Left forelimb (tissue), 1 donor: ENCODE measurements at regions not wholly inside any gene's neighbourhood (a gene's known extent, or its start where the extent isn't known, plus 50 kb on each side); places are given as distances from the start of the nearest gene placed in this dataset.

Source experiments
- DNase-seq: peaks from one replicate; pipeline ENCODE4 v3.0.0-alpha.2; 2018; ENCODE audit warnings: low spot score

DNA sequence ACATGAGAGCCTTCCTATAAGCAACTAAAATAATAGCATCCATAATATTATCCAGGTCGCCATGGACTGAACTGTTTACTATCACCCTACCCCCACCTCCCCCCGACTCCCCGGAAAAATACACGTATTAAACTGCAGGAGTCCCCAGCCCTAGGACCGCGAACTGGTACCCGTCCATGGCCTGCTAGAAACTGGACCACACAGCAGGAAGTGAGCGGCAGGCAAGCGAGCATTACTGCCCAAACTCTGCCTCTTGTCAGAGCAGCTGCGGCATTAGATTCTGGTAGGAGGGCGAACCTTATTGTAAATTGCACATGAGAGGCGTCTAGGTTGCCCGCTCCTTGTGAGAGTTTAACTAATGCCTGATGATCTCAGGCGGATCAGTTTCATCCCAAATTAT, 405.8 kb upstream of the ADGRL3 start:
- no peak for DNase-seq

DNA sequence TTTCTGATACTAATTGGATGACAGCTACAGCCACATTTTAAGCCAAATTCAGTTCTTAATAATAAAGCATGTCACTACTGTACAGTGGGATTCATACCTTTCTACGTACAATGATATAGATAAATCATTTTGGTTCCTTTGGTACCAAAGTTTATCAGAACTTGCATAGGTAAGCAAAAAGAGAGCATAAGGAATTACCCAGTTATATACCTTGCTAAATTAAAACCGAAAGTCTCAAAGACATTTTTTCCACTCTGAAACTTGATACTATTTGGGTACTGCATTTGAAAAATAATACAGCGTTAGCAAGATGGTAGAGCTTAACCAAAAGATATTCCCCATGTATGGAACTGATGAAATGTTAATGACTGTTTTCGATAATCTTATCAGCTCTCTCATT, 400.9 kb upstream of the ADGRL3 start:
- DNase-seq = no peak

DNA sequence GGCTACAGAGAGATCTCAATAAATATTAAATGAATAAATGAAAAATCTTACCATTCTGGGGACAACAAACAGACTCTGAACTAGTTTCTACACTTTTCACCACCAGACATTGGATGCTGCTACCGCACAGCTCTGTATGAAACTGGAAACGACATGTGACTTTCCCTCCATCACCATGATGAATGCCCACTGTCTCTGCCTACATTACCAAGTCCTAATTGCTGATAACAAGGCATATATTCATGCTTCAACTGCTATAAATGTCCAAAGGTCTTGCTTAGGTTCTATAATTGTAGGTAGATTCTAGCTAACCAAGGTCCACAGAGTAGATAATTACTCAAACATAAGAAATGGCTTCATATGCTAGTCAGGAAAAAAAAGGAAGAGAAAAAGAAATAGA, 399.4 kb upstream of the ADGRL3 start:
- no peak for DNase-seq

DNA sequence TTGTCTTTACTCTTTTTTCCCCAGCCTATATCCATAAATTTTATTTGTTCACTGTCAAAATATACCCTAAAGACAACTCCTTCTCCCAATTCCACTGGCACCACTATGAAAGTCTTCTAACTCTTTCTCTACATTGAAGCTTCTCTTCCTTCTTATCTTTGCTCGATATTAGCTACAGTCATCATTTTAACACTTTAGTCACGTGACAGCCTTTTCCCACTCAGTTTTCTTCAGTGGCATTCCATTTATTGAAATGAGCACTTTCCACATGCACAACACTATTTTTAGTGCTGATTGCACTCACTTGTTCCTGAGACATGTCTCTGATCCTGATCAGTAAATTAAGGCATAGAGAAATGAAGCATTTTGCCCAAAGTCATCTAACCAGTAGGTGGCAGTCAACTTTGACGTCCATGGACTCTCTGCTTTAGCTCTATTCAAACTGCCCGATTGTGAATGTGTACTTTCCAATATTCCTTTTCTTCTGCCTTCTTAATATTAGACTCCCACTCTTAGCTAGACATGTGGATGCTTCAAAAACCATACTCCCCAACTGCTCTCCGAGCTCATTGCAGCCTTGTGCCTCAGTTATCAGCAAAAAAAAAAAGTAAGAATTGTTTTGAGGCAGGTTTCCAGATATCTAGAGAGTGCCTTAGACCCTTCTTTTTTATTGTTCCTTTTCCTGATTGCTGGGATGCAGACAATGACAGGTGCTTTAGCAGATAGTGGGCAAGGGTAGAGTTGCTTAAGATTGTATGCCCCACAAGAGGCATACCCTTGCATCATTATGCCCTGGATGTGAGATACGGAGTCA, 394.4 kb upstream of the ADGRL3 start:
- DNase-seq = no peak

DNA sequence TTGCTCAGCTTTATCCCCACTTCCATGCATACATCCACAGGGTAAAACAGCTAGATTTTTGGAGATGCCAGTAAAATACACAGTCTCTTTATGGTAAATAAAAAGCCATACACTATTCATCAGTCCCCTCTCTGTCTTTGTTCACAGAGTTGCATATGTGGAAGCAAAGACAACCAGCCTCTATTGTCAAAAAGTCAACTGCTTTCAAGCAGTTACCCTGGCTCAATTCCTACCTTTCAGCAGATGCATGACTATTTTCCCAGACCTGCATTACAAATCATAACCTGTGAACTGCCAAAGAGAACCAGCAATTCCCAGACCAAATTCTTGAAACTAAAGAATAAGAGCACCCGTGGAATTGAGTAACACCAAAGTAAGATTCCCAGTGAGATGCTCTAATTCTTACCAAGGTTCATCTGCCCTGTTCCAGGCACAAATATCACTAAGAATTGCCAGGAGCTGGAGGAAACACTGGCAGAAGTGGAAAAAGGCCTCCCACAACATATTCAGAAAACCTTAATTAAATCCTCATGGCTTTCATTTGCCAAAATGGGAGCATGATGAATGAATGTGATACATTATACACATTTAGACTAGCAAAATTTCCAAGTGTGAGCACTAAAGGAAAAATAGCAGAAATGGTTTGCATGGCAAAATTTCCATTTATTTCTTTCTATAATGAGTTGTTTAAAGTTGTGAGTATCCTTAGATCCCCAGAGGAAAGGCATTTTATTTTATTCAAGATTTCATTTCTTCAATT, 391.2 kb upstream of the ADGRL3 start:
- no peak for DNase-seq

DNA sequence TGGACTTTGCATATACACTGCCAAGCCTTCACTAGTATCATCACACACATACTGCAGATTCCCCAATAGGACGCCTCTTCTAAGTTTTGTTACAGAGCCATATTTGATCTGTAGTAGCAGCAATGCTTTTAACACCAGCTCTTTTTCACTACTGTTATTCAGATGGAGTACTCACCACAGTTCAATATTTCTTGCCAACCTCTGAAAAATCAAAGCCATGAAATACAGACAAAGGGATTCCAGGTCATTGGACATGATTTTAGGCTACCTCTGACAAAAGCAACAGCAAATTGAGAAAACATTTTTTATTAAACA, 390.7 kb upstream of the ADGRL3 start:
- DNase-seq = no peak

DNA sequence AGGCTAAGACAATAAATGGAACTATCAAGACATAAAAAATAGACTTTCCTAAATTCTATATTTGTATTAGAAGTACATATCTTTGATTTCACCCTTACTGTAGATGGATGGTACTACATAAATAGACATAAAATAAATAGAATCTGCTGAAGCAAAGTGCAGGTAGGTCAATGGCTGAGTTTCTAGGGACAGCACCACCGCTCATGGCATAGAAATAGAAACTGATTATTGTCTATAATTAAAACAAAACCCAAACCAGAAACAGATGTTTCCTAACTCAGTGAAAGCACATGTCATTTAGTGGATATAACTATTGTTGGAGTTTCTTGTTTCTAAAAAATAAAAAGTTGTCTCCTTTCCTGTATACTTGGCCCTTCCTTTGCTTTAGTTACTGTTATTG, 387.3 kb upstream of the ADGRL3 start:
- no peak for DNase-seq

DNA sequence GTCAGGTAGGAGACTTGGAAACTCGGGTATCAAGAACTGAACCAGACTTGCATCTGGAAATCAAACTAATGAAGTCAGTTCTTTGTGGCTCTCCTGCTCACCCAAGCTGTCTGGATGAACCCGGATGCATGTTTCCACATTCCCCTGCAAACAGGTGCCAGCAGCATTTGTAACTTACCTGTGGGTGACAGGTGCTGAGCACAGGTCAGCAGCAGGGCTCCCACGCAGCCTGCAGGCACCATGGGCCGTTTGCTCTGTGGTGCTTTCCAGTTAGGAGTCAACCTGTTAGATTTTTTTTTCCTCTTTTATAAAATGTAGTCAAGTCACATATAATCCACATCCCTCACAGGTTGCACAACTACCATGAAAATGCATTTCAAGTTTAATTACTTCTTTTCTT, 385.6 kb upstream of the ADGRL3 start:
- no peak for DNase-seq

DNA sequence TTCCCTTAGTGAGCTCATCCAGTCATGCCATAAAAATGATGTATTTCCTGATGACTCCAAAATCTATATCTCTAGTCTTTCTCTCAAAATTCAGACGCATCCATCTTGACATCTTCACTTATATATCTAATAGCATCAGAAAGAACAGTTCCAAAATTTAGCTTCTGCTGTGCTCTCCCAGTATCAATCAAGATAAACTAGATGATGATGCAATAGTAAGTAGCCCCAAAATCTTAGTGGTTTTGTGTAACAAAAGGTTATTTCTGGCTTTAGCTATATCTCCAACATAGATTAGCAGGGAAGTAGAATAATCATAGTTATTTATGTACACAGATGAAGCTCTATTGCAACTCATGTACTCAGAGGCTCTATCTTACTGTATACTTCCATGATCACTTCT, 382.5 kb upstream of the ADGRL3 start:
- DNase-seq = no peak

DNA sequence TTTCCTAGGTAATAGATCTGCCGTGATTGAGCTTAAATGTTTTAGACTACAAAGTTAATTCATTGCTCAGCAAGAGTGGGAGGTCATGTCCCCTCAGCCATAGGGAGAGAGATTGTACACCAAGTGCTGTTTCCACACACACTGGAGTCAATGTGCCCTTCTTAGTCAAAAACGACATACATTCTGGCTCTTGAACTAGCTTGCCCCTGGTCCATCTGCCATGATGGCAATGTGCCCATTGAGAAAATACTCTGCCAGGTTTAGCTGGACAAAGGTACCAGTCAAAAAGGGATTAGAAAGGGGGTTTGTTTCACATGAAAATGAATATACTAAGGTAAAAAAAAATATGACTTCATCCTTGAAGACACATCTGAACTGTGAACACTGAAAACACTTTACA, 377.1 kb upstream of the ADGRL3 start:
- DNase-seq = no peak

DNA sequence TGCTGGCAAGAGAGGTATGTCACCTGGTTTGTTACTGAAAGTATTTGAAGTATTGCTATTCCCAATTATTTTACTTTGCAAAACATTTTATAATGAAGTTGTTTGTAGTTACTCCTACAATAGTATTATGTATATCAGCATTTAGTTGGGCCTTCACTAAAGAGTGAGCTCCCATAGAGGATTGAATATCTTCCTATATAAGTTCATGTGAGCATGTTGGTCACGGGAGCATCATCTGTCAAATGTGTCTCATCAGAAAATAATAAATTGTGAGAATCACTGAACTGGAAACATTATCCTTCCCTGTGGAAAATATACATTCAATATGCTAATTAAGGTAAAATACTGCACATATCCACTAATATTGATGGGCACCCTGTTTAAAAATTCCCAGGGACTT, 360.1 kb upstream of the ADGRL3 start:
- no peak for DNase-seq

DNA sequence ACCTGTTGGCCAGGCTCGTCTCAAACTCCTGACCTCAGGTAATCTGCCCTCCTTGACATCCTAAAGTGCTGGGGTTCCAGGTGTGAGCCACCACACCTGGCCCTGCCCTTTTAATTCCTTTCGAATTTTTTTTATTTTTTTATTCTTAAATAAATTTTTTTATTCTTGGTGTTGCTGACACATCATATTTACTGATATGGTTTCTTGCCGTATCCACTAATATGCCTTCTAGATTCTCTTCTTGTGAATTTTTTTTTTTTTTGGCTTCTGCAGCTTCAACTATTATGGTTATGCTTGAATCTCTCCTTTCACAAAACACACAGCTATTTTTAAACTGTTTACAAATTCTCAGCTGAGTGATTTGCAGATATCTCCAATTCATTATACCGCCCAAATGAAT, 353.4 kb upstream of the ADGRL3 start:
- DNase-seq = no peak

DNA sequence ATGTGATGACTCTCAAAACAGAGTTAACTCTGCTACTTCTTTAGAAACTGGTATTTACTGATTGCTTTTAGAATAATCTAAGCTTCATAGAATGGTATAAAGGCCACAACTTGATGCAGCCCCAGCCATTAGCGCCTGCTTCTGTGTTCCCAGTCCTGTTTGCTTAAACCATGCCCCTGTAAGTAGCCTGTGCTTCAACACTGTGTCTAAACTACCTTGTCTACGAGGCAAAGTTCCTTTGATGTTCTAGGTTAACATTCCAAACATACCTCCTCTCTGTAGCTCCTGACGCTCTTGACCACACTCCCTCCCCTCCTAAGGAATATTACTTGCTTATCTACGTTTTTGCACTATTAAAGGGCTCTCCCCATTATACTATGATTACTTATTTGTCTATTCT, 352.5 kb upstream of the ADGRL3 start:
- DNase-seq = no peak

DNA sequence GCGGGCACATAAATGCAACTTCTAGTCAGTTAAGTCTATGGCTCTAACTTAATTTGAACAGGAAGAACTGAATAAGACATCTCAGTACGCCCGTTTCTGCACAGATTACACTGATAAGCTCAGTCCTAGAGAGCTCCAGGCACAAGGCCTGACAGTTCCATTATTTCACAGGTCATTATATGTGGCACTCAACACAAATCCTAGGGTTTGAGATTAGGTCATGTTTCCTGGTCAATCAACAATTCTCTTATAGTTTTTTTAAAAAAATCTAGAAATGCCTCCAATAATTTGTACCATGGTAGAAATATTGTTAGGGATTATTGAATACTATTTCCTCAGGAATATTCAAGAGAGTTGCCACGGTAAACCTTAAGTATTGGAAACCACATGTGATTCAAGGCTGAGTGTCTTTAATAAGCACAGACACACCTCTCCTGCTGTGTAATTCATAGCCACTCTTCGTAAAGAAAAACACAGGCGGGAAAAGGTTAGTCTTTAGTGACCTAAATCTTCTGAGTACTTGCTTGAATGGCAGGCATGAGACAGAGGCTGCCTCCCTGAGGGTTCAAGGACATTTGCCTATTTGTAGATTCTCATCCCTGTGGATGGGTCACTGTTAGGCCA, 342.9 kb upstream of the ADGRL3 start:
- no peak for DNase-seq

DNA sequence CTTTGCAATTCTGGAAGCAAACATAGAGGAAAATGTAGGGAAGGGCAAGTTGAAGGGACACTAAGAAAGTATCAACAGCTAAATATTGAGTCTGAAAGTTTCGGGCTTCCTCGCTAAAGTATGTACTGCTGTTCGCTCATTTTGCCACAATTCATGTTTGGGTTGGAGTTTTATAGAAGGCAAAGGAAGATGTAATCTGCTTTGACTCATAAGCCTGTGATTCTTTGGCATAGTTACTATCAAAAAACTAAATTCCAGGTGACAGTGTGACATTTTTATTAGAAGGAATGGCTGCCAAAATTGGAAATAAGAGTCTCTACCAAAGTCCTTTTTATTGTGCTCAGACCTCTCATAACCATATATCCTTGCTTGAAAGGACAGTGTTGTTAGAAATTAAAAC, 336.7 kb upstream of the ADGRL3 start:
- DNase-seq = no peak

DNA sequence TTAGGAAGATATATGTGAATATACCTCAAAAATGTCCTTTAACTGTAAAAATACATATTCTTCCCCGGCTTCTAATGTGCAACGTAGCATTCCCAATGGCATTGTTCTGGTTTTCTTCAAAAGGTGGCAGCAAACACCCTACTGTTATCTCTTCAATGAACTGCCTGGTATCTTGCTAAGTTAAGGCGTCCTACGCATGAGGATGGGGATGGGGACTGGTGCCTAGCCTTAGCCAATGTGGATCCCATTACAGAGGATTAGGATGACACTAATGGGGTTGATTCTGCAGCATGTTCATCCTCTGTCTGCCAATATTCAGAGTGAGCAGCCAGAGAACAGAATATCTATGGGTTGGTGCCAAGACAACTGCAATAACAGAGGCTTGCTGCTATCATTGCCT, 334.9 kb upstream of the ADGRL3 start:
- no peak for DNase-seq

DNA sequence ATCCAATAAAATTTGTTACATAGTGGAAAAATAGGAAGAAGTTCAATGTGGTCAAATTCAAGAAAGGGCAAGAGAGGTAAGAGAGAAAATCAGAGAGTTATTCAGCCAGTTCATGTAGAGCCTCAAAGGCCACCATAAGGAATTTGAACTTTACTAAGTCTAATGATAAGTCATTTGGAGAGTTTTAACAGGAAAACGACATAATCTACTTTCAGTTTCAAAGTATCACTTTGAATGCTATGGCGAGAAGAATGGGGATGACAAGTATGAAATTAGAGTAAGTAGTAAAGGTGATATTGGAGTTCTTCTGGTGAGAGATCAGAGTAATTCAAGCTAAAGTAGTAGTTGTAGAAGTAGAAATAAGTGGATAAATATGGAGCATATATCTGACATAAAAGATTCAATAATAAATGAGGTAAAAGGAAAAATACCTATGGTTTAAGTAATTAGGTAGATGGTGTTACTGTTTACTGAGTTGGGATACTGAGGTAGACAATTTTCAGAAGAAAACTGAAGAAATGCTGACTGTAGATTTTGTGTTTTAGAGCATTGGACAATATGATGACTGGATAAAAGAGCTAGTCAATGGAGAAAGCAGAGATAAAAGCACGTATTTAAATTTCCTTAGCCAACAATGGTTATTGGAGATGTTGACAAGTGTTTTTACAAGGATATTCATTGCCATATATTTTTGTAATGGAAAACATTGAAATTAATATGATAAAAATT, 331.7 kb upstream of the ADGRL3 start:
- no peak for DNase-seq

DNA sequence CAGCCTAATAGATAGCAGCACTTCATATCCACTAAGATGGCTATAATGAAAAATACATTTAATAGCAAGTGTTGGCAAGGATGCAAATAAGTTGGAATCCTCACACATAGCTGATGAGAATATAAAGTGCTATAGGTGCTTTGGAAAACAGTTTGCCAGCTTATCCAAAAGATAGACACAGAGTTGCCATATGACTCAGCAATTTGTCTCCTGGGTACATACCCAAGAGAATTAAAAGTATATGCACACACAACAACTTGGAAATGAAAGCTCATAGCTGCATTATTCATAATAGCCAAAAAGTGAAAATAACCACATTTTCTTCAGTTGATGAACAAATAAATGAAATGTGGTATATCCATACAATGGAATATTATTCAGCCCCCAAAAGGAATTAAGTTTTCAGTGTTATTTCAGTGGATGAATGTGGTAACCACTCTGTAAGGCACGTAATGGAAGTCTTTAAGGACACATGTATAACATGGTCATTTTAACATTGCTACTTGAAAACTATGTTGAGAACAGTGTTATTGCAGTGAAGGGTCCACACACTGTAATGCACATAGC, 320.9 kb upstream of the ADGRL3 start:
- DNase-seq = no peak

DNA sequence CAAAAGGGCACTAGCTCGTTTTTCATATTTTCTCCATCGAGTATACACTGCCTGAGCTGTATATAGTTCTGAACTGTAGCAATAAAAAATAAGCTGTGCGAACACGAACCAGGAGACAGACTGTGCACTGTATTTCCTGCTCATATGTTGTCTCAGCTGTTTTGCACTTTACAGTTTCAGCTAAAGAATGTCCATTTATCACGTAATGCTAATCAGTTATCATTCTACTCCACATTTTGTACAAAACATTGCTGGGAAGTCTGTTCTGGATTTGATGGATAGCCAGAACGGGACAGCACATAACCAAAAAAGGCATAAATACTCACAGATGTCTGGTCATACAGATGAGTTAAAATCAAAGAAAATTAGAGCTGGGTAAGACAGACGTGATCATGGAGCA, 315.5 kb upstream of the ADGRL3 start:
- DNase-seq = no peak

DNA sequence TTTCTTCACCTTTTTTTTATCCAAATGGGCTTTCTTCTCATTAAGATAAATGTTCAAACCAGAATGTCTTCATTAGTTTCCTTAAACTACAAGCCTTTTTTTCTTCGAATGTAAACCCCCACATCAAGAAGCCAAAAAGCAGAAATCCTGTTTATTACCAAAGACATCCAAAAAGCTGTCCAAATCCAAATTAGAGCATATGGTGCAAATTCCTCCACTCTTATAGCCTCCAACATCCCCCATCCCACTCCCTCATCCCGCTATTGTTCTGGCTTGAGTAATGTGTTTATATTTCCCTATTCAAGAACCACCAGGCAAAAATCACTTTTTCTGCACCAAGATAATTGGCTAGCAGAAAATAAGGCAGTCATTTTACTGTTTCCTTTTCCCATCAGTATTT, 315.1 kb upstream of the ADGRL3 start:
- no peak for DNase-seq

DNA sequence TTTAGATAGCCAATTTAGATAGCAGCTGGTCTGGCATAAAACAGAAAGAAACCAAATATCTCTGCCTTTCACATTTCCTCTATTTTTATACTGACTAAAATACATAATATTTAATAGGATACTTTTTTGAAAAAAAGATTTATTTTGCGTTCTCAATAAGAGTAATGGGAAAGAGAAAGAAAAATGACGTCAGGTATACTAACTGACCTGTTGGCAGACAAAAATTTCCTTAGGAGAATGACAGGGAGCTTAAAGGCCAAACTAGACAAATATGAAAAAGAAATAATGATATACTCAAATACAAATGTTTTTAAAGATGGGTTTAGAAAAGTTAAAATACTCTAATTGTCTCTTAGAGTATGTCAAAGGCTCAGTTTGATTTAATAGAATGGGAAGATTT, 309.4 kb upstream of the ADGRL3 start:
- no peak for DNase-seq

DNA sequence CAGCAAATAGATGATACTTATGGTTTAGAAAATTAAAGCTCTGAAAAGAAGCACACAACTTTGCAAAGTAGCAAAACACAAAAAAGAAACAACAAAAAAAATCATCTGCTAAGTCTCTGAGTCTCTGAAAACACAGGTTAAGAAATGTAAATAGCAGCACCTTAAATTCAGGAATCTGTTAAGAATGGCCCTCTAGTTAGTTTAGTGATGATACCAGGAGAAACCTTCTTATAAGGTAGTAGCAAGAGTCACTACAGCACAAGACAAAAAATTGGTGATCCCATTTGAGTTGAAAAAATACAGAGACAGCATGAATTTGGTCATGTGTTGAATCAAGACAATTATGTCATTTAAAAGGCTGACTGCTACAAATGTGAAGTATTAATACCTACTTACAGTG, 308.2 kb upstream of the ADGRL3 start:
- DNase-seq = no peak
